Ammon's horn (tissue), 1 donor: ENCODE measurements at regions not wholly inside any gene's neighbourhood (a gene's known extent, or its start where the extent isn't known, plus 50 kb on each side); places are given as distances from the start of the nearest gene placed in this dataset.
A peak's percentile ranks its signal among the peaks of the same experiment; 100 is the strongest.
"Not testable (repeated sequence)": the region's sequence is repeated elsewhere in the genome, so short reads cannot be mapped to it uniquely, and the experiment has no call there.

Source experiments
- DNase-seq: peaks from one replicate; pipeline ENCODE4 v3.0.0-alpha.2; 2016; ENCODE audit warnings: low spot score

DNA sequence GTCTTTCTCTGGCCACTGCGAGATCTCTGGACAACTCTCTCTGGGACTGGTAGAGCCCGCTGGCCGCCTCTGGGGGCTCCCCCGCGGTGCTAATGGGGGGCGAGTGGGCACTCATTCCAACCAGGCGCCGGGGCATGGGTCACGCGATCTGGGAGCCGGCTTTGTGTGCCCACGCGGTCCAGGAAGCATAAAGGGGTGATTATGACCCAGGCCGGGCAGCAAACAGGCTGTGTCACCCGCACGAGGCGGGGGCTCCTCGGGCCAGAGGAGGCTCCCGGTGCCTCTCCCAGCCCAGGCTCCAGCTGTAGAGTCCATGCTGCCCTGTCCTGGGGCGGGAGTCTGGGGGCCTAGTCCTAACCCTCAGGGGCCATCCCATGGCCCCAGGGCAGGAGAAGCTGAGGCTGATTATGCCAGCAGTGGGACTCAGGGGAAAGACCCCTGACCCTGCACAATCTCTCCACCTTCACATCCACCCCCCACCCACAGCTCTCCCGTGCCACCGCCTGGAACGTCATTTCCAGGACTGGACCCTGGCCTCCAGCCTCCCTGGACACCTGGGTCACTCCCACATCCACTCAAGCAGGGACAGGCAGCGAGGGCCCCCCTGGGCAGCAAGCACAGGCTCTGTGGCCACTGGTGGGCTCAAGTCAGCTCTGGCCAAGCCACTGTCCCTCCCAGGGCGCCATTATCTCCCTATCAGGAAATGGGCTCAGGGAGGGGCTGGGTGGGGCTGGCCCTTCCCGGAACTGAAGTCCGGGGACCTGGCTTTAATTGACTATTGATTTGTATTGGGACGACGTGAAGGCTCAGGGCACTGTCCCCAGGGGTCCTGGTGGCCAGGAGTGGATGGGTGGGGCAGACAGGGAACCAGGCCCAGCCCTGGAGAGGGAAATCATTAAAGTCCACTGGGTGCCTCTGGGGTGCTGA is 50.0 kb downstream of the PTPRS start:
- DNase-seq = peak; percentile 87

DNA sequence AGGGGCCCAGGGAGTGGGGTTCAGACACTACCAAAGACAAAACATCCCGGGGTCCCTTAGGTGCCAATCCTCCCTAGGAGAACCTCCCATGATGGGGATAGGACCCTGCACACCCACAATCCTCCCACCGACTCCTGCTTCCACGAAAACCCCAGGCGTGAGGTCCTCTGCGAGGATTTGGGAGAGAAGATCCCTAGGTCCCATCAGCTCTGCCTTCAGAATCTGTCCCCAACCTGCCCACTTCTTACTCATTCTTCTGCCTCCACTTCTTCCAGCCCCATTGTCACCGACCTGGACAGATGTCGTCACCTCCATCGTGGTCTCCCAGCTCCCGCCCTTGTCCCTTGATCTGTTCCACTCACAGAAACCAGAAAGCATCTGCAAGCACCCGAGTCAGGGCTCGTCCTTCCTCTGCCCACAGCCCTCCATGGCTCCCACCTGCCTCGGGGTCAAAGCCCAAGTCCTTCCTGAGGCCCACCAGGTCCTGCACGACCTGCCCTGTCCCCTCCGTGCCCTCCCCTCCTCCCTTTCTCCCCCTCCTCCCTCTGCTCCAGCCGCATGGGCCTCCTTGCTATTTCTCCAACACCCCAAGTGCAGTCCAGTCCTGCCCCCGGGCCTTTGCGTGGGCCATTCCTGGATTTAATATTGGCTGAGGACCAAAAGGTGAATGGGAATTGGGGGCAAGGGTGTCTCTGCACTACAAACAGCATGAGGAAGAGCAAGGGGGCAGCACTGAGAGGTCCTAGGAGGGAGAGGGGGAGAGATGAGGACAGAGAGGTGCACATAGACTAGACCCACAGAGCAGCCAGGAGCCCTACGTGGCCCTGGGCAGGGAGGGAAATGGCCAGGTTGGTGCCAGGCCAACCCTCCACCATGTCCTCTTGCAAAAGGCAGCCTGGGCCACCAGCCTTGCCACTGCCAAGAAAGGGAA is 51.3 kb downstream of the PTPRS start:
- DNase-seq = no peak

DNA sequence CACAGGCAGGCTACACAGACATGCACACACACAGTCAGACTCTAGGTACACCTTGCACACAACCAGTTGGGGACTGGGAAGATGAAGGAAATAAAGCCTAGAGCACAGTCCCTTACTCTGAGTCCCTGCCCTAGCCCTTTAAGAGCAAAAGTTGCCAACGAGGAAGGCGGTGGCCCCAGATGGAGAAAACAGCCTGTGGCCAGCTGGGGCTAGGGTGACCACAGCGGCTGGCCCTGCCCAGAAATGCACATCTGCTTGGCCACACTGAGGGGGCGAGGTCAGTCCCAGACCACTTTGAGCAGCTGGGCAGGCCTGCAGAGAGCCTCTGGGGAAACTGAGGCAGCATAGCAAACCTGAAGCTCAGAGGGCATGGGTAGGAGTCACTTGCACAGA is 52.3 kb downstream of the PTPRS start:
- DNase-seq = no peak

DNA sequence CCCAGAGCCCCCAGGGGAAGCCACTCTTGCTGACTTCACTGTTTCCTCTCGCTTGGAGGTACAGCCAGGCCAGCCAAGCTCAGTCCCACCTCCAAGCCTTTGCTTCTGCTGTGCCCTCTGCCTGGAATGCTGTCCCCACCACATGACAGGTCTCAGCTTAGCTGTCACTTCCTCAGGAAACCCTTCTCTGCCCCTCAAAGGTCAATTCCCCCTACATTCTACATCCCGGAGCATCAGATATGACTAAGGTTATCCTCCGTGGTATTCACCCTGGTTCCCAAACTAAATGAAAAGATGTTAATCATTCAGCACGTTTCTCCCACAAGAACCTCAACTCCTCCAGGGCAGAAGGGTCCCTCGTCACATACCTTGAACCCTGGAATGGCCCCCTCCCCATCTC is 53.5 kb downstream of the PTPRS start:
- DNase-seq = no peak

DNA sequence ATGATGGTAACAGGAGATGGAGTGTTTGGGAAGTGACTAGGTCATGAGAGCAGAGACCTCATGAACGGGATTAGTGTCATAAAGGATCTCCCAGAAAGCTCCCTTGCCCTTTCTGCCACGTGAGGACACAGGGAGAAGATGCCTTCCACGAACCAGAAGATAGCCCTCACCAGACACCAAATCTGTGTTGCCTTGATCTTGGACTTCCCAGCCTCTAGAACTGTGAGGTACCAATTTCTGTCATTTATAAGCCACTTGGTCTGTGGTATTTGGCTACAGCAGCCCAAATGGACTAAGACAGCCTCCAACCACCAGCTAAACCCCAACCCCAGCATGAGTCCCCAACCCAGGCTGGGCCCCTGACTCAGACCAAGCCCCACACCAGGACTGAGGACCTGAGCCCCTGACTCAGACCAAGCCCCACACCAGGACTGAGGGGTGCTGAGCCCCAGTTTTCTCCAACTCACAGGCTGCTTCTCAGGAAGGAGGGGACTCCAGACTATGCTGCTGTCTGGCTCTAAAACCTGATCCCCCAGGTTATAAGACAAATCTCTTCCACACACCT is 54.1 kb downstream of the PTPRS start:
- no peak for DNase-seq

DNA sequence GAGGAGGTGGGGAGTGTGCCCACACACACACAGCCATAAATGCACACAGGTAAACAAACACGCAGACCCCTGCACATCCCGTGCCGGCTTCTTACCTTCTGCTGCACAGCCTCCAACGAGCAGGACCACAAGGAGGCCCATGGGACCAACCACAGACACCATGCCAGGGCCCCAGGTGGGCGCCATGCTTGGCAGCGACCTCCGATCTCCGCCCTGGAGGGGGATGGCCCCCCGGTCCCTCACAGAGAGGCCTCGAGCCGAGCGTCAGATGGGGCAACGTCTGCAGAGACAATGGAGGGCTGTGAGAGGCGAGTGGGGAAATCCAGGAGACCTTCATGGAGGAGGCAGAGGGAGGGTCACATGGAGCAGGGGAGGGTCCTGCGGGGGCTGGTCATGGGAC is 54.7 kb downstream of the PTPRS start:
- no peak for DNase-seq

DNA sequence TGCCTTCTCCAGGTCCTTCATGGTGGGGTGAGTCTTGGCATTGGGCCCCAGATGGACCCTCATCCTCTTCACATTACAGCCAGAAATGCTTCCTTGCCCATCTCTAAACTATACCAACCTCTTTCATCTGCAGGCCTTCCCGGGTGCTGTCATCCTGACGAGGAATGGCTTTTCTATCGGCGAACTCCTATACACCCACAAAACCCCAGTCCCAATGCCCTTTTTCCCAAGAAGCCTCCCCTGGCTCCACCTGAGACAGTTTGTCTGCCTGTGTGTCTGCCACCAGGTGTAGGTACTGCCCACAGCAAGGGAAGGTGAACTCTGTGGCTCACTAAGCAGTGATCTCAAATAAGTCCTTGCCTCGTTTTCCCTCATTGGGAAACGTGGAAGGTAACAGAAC is 55.3 kb downstream of the PTPRS start:
- DNase-seq = no peak

DNA sequence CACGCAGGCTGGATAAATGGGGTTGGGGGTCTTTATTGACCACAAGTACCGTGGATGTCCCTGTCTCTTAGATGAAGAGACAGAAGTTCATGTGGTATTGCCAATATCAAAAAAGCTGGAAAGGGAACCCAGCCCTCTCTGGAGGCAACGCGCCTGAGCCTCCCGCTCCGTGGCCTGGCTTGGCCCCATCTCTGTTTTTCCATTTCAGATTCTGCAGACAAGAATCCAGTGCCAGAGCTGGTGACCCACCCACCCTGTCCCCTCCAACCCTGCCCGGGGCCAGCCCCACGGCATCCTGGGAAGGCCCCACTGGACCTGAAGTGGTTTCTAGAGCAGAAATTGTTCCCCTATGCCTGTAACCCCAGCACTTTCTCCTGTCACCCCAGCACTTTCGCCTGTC is 57.7 kb downstream of the PTPRS start:
- no peak for DNase-seq

DNA sequence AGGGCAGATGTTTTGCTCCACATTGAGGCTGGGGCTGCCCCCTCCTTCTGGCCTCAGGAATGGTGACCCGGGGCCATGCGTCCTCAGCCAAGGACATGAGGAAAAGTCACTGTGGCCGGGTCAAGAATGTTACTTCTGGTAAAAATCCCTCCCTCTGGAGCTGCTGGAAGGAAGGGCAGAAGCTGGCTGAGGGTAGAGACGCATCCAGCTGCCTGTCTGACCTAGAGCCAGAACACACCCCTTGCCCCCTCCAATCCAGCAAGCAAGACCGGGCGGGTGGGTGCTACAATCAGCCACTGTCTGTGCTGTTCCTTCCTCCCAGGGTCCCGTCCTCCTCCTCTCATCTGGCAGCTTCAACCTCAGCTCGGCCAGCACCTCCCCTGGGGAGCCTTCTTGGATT is 59.0 kb downstream of the PTPRS start:
- no peak for DNase-seq

DNA sequence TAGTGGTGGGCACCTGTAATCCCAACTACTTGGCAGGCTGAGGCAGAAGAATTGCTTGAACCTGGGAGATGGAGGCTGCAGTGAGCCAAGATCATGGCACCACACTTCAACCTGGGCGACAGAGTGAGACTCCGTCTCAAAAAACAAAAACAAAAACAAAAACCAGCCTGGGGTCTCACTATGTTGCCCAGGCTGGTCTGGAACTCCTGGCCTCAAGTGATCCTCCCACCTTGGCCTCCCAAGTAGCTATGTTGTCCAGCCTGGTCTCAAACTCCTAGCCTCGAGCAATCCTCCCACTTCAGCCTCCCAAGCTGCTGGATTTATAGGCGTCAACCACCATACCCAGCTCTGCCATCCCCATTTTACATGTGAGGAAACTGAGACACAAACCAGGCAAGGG is 64.9 kb downstream of the PTPRS start:
- not testable (repeated sequence) for DNase-seq

DNA sequence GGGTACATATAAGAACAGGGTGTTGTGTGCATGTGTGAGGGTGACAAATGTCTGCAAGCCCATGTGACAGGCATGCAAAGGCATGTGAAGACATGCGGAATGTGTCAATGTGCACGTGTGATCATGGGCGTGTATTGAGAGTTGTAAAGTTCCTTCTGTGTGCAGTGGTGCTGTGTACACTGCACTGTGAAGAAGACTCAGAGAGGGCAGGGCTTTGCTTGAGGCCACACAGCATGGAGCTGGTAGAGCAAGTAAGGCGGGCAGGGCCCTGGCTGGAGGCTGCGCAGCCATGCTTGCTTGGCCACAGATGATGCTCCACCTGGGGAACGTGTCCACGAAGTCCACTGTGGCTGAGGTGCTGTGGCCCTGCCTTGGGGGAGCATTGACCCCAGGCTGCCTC is 66.8 kb downstream of the PTPRS start:
- DNase-seq = no peak

DNA sequence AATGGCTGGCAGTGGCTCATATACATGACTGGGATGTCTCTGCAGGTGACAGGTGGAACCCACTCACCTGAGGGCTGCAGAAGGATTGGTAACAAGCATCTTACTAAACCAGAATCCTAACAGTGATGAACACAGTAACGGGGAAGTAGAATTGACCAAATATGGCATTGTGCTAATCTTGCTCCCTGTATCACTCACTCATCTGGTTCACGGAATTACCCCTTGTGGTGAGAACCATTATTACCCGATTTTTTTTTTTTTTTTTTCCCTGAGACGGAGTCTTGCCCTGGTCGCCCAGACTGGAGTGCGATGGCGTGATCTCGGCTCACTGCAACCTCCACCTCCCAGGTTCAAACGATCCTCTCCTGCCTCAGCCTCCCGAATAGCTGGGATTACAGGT is 69.5 kb downstream of the PTPRS start:
- DNase-seq = no peak

DNA sequence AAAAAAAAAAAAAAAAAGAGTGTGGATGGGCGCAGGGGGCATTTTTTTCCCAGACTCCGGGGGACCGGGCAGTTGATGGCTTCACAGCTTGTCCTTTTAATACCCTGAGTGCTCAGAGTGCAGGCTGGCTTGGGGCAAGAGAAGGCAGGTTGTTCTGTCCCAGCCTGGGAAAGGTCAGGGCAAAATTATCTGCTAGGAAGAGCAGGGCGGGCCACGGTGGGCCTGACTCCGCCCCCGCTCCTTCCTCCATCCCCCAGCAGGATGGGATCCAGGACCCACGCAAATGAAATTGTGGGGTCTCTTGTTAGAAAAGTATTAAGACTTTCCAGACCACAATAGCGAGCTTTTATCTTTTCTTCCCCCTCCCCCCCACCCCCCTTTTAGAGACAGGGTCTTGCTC is 70.7 kb downstream of the PTPRS start:
- DNase-seq = no peak

DNA sequence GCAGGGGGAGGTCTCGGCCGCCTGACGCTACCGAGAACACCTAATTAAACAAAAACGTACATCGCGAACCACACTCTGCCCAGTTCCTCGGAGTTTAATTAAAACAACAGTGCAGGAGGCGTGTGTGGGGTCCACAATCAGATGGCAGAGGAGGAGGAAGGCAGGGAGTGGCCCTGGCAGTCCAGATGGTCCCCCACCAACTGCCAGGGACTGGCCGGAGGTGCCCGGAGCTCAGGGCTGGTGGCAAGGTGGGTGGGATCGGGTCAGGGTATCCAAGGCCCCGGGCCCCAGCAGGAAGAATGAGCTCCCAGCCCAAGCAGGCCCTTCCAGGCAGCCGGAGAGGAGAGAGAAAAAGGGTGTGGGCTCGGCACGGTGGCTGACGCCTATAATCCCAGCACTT is 71.3 kb downstream of the PTPRS start:
- no peak for DNase-seq

DNA sequence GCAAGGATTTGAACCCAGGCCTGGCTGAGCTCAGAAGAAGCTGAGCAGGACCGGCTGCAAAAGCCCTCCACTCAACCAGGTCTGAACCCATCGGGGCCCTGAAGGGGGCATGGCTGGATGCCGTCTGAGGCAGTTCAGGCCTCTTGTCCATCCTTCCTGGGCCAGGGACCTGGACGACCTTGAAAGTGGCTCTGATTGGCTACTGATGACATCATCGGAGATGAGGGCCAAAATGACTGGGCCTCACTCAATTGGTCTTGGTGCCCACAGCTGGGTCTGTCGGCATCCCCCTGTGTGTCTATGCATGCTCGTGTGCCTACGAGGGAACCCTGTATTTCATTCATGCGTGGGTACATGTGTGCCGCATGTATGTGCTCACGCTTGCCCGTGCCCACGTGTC is 71.8 kb downstream of the PTPRS start:
- DNase-seq = no peak

DNA sequence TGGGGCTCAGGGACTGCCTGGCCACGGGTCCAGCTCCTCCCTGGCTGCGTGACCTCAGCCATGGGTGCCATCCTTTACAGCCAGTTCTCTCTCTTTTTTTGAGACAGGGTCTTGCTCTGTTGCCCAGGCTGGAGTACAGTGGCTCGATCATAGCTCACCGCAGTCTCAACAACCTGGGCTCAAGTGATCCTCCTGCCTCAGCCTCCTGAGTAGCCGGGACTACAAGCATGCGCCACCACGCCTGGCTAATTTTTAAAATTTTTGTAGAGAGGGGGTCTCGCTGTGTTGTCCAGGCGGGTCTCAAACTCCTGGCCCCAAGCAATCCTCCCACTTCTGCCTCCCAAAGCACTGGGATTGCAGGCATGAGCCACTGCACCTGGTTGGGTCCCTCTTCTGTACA is 75.4 kb downstream of the PTPRS start:
- DNase-seq = no peak

DNA sequence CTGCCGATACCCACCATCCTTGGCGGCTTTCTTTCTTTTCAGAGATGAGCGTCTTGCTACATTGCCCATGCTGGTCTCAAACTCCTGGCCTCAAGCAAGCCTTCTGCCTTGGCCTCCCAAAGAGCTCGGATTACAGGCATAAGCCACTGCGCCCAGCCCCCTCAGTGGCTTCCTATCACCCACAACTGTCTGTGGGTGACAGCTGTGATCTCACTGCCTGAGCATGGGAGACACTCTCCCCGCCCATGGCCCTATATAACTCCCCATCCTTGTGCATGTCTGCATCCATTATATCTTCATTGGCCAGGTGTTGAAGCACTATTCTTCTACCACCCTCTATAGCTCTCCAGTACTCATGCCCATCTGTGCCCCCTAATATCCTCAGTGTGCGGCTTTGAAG is 76.2 kb downstream of the PTPRS start:
- DNase-seq = no peak

DNA sequence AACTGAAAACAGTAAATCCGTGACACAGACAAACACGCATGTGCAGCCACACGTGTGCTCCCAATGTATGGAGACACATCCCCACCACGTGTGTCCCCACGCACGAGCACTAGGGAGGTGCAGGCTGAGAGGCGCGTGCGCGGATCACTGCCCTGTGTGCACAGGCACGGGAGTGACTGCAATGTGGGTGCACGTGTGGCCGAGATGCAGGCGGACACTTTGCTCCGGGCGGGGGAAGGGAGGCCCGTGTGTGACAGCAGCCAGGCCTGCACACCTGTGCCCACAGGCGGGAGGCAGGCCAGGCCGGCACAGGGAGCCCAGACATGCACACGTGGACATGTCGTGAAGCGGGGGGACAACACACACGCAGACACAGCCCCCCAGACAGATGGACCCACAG is 77.0 kb downstream of the PTPRS start:
- DNase-seq = no peak

DNA sequence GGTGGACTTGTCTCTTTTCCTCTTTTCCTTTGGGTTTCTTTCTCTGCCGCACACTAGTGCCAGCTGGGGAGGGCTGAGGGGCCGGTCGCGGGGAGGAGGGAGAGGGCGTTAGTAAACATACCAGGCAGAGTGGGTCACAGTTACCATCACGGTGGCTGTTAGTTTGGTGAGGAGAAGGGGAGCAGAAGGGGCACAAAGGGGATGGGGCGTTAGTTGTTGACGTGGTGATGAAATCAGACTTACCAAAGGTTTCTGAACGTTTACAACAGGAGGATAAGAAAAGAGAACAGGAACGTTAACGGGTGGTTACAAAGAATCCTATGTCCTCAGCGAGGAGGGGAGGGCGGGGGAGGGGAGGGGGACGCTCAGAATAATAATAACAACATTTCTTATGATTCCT is 77.9 kb downstream of the PTPRS start:
- DNase-seq = no peak

DNA sequence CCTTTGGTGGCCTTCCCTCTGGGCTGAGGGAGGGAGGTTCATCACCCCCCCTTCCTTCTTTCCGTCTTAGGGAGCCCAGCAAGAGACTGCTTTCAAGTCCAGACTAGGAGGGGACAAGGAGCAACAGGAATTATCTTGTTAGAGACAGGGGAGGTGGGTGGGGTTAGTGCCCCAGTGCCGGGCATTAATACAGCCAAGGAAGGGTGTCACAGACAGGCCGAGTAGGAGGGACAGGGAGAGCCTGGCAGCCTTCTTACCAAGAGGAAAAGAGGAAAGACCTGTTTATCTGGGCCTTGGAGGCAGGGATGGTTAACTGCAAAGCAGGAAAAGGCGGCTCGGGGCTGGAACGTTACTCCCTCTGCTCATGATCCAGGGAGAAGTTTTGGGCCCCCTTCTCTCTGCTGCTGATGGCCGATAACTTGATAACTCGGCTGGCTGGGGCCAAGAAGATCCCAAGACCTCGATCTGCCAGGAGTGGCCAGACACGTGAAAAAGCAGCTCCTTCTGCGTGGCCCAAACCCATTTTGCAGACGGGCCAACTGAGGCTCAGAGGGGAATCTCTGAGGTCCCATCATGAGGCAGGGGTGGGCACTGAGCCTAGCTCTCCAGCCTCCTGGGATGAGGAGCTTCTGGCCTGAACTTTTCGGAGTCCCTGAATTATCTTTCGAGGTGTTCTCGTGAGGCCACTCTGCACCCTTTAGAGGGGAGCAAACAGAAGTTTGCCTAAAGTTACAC is 79.3 kb downstream of the PTPRS start:
- no peak for DNase-seq

DNA sequence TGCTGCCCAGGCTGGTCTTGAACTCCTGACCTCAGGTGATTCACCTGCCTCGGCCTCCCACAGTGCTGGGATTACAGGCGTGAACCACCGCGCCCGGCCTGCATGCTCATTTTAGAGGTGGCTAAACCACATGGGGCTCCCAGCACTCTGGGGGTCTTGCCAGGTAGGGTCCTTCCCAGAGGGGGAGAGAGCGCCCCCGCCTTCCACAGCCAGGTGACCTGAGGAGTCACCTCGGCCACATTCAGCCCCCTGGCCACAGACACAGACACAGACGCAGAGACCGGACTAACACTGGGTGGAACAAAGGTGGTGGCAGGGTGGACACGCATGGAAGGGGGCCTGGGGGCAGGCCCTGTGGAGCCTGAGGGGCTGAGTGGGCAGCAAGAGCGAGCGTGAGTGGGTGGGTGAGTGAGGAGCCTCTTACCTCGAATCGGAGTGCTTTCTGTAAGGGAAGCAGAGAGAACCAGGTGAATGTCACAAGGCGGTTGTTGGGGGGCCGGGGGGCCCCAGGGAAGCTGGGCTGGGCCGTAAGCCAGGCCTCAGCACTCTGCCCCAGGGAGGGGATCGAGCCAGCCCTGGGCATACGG is 80.1 kb downstream of the PTPRS start:
- DNase-seq = no peak

DNA sequence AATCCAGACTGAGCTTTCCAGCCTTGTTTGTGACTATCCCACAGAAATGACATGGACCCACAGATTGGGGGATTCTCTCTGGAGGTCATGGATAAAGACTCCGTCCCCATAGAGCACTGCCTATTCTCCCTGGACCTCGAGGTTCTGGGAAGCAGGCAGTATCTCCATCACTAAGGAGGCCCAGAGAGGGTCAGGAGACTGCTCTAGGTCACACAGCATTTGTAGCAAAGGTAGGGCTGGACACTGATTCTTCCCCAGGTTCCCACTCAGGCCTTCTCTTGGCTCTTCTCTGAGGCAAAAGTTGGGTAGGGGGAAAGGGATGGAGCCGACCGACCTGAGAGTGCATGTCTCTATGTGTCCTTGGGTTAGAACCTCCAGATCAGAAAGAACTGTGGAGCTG is 80.9 kb downstream of the PTPRS start:
- DNase-seq = no peak
